Myocyte (in vitro differentiated cells): ENCODE measurements at regions not wholly inside any gene's neighbourhood (a gene's known extent, or its start where the extent isn't known, plus 50 kb on each side); places are given as distances from the start of the nearest gene placed in this dataset.
"Not testable (repeated sequence)": the region's sequence is repeated elsewhere in the genome, so short reads cannot be mapped to it uniquely, and the experiment has no call there.

ENCODE experiments used
- DNase-seq: peaks from one replicate; pipeline ENCODE4 v3.0.0-alpha.2; 2012; ENCODE audit warnings: low read depth

- DNase-seq, result no peak
These were observed 657.5 kb downstream of the FAM181B start for GRCh38 chr11:82076126-82076525.

- DNase-seq, result no peak
These were observed 674.2 kb downstream of the FAM181B start for GRCh38 chr11:82059505-82059904.

GRCh38 chr11:82056450-82056849, 677.2 kb downstream of the FAM181B start:
- no peak for DNase-seq

- DNase-seq, result no peak
These were observed 684.5 kb downstream of the FAM181B start for GRCh38 chr11:82049199-82049598.

- DNase-seq, result no peak
These were observed 686.5 kb downstream of the FAM181B start for GRCh38 chr11:82047200-82047599.

- DNase-seq, result no peak
These were observed 686.9 kb downstream of the FAM181B start for GRCh38 chr11:82046778-82047177.

GRCh38 chr11:82045748-82046457, 687.8 kb downstream of the FAM181B start:
- DNase-seq, result no peak

GRCh38 chr11:82043316-82043715, 690.3 kb downstream of the FAM181B start:
- no peak for DNase-seq

- DNase-seq, result no peak
These were observed 691.9 kb downstream of the FAM181B start for GRCh38 chr11:82041764-82042163.

GRCh38 chr11:82038154-82038553, 695.5 kb downstream of the FAM181B start:
- DNase-seq, result no peak

GRCh38 chr11:82034527-82034926, 699.1 kb downstream of the FAM181B start:
- DNase-seq, result no peak

GRCh38 chr11:82027335-82027734, 706.3 kb downstream of the FAM181B start:
- DNase-seq, result not testable (repeated sequence)

GRCh38 chr11:82024760-82025159, 708.9 kb downstream of the FAM181B start:
- no peak for DNase-seq

- DNase-seq, result no peak
These were observed 721.4 kb downstream of the FAM181B start for GRCh38 chr11:82012276-82012675.

GRCh38 chr11:82009133-82009532, 724.5 kb downstream of the FAM181B start:
- no peak for DNase-seq

GRCh38 chr11:82007521-82007920, 726.1 kb downstream of the FAM181B start:
- no peak for DNase-seq

- DNase-seq, result no peak
These were observed 729.0 kb downstream of the FAM181B start for GRCh38 chr11:82004537-82005213.

GRCh38 chr11:82003671-82004515, 729.8 kb downstream of the FAM181B start:
- DNase-seq, result no peak

- DNase-seq, result no peak
These were observed 730.6 kb downstream of the FAM181B start for GRCh38 chr11:82003024-82003423.

GRCh38 chr11:81995889-81996288, 737.8 kb downstream of the FAM181B start:
- no peak for DNase-seq

GRCh38 chr11:81993755-81994154, 739.9 kb downstream of the FAM181B start:
- DNase-seq, result no peak
